HG03139 (cell line): ENCODE measurements at regions not wholly inside any gene's neighbourhood (a gene's known extent, or its start where the extent isn't known, plus 50 kb on each side); places are given as distances from the start of the nearest gene placed in this dataset.

ENCODE experiments used
- ATAC-seq: cut with Tn5 transposase; IDR thresholded peaks from one replicate; pipeline ENCODE4 v1.9.1; 2021; ENCODE audit not compliant: unreplicated experiment

- ATAC-seq, result no peak
Measured at GRCh38 chr9:36462245-36462644, 62.2 kb upstream of the RNF38 start.

- ATAC-seq, result no peak
Measured at GRCh38 chr9:36461323-36461722, 61.3 kb upstream of the RNF38 start.

GRCh38 chr9:36458430-36458915 lies 58.4 kb upstream of the RNF38 start:
- ATAC-seq, result peak; percentile 57

GRCh38 chr9:36457836-36458429 lies 57.9 kb upstream of the RNF38 start:
- ATAC-seq, result peak; percentile 10

GRCh38 chr9:36456480-36457065 lies 56.5 kb upstream of the RNF38 start:
- no peak for ATAC-seq

DNA sequence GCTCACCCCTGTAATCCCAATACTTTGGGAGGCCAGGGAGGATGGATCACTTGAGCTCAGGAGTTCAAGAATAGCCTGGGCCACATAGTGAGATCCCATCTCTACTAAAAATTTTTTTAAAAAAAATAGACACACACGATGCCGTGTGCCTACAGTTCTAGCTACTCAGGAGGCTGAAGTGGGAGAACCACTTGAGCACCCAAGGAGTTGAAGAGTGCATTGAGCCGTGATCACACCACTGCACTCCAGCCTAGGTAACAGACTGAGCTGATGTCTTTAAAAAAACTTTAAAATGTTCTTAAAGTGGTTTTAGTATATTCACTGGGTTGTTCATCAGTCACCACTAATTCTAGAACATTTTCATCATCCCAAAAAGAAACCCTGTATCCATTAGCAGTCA lies 51.9 kb upstream of the RNF38 start:
- no peak for ATAC-seq

DNA sequence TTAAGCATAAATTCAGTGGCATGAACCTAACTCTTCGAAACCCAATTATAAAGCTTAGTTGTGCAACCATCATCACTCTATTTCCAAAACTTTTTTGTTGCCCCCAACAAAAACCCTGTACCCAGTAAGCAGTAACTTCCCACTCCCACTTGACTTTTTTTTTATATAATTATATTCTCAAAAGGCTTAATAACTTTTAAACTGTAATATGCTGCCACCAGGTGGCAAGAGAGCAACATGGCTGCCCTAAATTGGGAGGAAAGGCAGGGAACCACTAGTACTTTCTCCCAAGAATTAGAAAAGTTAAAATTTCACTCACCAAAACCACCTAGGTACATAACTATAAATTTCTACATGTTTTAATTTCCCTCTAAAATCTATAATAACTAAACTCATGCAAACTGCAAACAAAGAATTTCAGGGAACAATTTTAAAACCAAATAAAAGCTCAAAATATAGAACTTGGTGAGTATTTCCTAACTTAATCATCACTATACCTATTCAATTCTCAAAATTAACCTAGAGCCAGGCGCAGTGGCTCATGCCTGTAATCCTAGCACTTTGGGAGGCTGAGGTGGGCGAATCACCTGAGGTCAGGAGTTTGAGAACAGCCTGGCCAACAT lies 50.2 kb upstream of the RNF38 start:
- no peak for ATAC-seq
